GM23338 (cell line): ENCODE measurements at regions not wholly inside any gene's neighbourhood (a gene's known extent, or its start where the extent isn't known, plus 50 kb on each side); places are given as distances from the start of the nearest gene placed in this dataset.

ENCODE experiments used
- CREB1 ChIP-seq: fragments of 250-450 bp; sonication (Bioruptor Pico); IDR thresholded peaks from 2 replicates; pipeline ENCODE4 v1.5.0; 2020; ENCODE audit warnings: low read depth, mild to moderate bottlenecking, moderate library complexity
- EZH2 ChIP-seq: fragments of 200-600 bp; sonication (generic); IDR thresholded peaks from one replicate; pipeline ENCODE4 v1.8.0; 2017; ENCODE audit warnings: antibody characterized with exemption, mild to moderate bottlenecking, low read depth; ENCODE audit not compliant: unreplicated experiment
- EZH2phosphoT487 ChIP-seq: fragments of 200-600 bp; sonication (generic); IDR thresholded peaks from one replicate; pipeline ENCODE4 v1.8.1; 2018; ENCODE audit warnings: antibody characterized with exemption; ENCODE audit not compliant: unreplicated experiment
- NANOG ChIP-seq: IDR thresholded peaks from 2 replicates; pipeline ENCODE4 v1.6.1; 2016; ENCODE audit warnings: antibody characterized with exemption, borderline replicate concordance
- POLR2AphosphoS5 ChIP-seq: IDR thresholded peaks from 2 replicates; pipeline ENCODE4 v1.6.1; 2016; ENCODE audit warnings: antibody characterized with exemption, low read depth
- ZNF114 ChIP-seq: fragments of 250-450 bp; sonication (Bioruptor Pico); IDR thresholded peaks from 2 replicates; pipeline ENCODE4 v1.5.0; 2020; ENCODE audit warnings: mild to moderate bottlenecking, moderate library complexity
- TF ChIP-seq, protein P1 (sequence below), 2 experiments: fragments of 200-600 bp in 1 of 2; sonication (generic) in 1 of 2; conservative IDR thresholded peaks; 2 replicates each; pipeline versions ENCODE4 v1.5.1 to v1.6.1; 2016 to 2017; ENCODE audit warnings: antibody characterized with exemption in 2 of 2, low read depth in 2 of 2, mild to moderate bottlenecking in 2 of 2, moderate library complexity in 1 of 2
- TF ChIP-seq, protein P2 (sequence below): IDR thresholded peaks from one replicate; pipeline ENCODE4 v1.6.1; 2018; ENCODE audit warnings: antibody characterized with exemption; ENCODE audit not compliant: unreplicated experiment
- TF ChIP-seq, protein P3 (sequence below): IDR thresholded peaks from 2 replicates; pipeline ENCODE4 v1.6.1; 2016; ENCODE audit warnings: antibody characterized with exemption

DNA sequence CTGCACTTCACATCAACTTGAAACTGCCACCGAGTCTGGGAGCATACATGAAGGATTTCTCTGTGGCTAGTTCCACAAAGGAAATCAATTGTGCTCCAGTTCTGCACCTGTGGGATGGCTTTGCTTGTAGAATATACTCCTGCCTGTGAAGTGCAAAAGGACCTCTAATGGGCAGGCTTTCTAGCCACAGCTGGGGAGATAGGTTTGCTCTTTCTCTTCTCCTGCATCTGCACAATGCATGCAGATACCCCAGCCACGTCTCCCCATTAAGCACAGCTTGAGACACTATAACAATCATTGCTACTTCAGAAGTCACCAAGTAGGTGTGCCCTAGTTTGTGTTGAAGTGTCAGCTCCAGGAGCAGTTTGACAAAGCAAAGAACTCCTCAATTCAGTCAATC is 364.6 kb downstream of the ZIC3 start:
- TF ChIP-seq, protein P1, sequence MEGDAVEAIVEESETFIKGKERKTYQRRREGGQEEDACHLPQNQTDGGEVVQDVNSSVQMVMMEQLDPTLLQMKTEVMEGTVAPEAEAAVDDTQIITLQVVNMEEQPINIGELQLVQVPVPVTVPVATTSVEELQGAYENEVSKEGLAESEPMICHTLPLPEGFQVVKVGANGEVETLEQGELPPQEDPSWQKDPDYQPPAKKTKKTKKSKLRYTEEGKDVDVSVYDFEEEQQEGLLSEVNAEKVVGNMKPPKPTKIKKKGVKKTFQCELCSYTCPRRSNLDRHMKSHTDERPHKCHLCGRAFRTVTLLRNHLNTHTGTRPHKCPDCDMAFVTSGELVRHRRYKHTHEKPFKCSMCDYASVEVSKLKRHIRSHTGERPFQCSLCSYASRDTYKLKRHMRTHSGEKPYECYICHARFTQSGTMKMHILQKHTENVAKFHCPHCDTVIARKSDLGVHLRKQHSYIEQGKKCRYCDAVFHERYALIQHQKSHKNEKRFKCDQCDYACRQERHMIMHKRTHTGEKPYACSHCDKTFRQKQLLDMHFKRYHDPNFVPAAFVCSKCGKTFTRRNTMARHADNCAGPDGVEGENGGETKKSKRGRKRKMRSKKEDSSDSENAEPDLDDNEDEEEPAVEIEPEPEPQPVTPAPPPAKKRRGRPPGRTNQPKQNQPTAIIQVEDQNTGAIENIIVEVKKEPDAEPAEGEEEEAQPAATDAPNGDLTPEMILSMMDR (conservative IDR thresholded peaks at IDR 0.05; ENCODE audit: low read depth in 2 of 2), result no peak
- TF ChIP-seq, protein P2, sequence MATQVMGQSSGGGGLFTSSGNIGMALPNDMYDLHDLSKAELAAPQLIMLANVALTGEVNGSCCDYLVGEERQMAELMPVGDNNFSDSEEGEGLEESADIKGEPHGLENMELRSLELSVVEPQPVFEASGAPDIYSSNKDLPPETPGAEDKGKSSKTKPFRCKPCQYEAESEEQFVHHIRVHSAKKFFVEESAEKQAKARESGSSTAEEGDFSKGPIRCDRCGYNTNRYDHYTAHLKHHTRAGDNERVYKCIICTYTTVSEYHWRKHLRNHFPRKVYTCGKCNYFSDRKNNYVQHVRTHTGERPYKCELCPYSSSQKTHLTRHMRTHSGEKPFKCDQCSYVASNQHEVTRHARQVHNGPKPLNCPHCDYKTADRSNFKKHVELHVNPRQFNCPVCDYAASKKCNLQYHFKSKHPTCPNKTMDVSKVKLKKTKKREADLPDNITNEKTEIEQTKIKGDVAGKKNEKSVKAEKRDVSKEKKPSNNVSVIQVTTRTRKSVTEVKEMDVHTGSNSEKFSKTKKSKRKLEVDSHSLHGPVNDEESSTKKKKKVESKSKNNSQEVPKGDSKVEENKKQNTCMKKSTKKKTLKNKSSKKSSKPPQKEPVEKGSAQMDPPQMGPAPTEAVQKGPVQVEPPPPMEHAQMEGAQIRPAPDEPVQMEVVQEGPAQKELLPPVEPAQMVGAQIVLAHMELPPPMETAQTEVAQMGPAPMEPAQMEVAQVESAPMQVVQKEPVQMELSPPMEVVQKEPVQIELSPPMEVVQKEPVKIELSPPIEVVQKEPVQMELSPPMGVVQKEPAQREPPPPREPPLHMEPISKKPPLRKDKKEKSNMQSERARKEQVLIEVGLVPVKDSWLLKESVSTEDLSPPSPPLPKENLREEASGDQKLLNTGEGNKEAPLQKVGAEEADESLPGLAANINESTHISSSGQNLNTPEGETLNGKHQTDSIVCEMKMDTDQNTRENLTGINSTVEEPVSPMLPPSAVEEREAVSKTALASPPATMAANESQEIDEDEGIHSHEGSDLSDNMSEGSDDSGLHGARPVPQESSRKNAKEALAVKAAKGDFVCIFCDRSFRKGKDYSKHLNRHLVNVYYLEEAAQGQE, result no peak
- no peak for TF ChIP-seq EZH2
- no peak for TF ChIP-seq POLR2AphosphoS5
- TF ChIP-seq CREB1 (CRISPR knock-in tag), result no peak
- TF ChIP-seq EZH2phosphoT487, result no peak
- TF ChIP-seq ZNF114, result no peak
- TF ChIP-seq, protein P3, sequence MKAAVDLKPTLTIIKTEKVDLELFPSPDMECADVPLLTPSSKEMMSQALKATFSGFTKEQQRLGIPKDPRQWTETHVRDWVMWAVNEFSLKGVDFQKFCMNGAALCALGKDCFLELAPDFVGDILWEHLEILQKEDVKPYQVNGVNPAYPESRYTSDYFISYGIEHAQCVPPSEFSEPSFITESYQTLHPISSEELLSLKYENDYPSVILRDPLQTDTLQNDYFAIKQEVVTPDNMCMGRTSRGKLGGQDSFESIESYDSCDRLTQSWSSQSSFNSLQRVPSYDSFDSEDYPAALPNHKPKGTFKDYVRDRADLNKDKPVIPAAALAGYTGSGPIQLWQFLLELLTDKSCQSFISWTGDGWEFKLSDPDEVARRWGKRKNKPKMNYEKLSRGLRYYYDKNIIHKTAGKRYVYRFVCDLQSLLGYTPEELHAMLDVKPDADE, result no peak
- no peak for TF ChIP-seq NANOG
